ENCODE measurements at regions not wholly inside any gene's neighbourhood (a gene's known extent, or its start where the extent isn't known, plus 50 kb on each side); places are given as distances from the start of the nearest gene placed in this dataset.

GRCh38 chr5:120101771-120102170 is 362.3 kb upstream of the PRR16 start:
- Histone ChIP-seq H3K27me3 (no peaks in the 10 kb centered on the region), H3K4me3 (no peak overlapping the region), H3K27ac (no peak overlapping the region), H3K36me3 (no peaks in the 10 kb centered on the region), H3K9me3 (no peaks in the 10 kb centered on the region), H3K4me1 (no peaks in the 10 kb centered on the region)
- no peak for ATAC-seq
- TF ChIP-seq CTCF (IDR thresholded peaks at IDR 0.05) = no peak
- TF ChIP-seq POLR2A (IDR thresholded peaks at IDR 0.05) = no peak
- TF ChIP-seq POLR2AphosphoS5 (IDR thresholded peaks at IDR 0.05) = no peak
- TF ChIP-seq EP300 (IDR thresholded peaks at IDR 0.05) = no peak

GRCh38 chr5:120103495-120103894 is 360.6 kb upstream of the PRR16 start:
- H3K36me3 ChIP-seq = no peaks in the 10 kb centered on the region
- TF ChIP-seq CTCF (IDR thresholded peaks at IDR 0.05) = no peak
- no peak for TF ChIP-seq EP300 (IDR thresholded peaks at IDR 0.05)
- no peak overlapping the region for H3K27ac ChIP-seq
- no peaks in the 10 kb centered on the region for H3K4me1 ChIP-seq
- no peaks in the 10 kb centered on the region for H3K27me3 ChIP-seq
- H3K4me3 ChIP-seq = no peak overlapping the region
- 76 to 84% methylated on average over 2 of the region's 2 CpGs for WGBS, 2 donors (ENCODE audit: low coverage in 1 of 2)
- H3K9me3 ChIP-seq = no peaks in the 10 kb centered on the region
- ATAC-seq = no peak

GRCh38 chr5:120106912-120107525 is 357.1 kb upstream of the PRR16 start:
- H3K4me1 ChIP-seq = no peaks in the 10 kb centered on the region
- H3K36me3 ChIP-seq = no peaks in the 10 kb centered on the region
- no peak for TF ChIP-seq EP300 (IDR thresholded peaks at IDR 0.05)
- TF ChIP-seq POLR2AphosphoS5 (IDR thresholded peaks at IDR 0.05) = no peak
- no peak for TF ChIP-seq POLR2A (IDR thresholded peaks at IDR 0.05)
- no peak for TF ChIP-seq CTCF (IDR thresholded peaks at IDR 0.05)
- H3K9me3 ChIP-seq = no peaks in the 10 kb centered on the region
- ATAC-seq = no peak
- no peaks in the 10 kb centered on the region for H3K27me3 ChIP-seq
- 63 to 71% methylated on average over 1 of the region's 1 CpG for WGBS, 2 donors (ENCODE audit: low coverage in 1 of 2)
- H3K27ac ChIP-seq = no peak overlapping the region
- no peak overlapping the region for H3K4me3 ChIP-seq

GRCh38 chr5:120108586-120109248 is 355.4 kb upstream of the PRR16 start:
- ATAC-seq = no peak

More at GRCh38 chr5:120108586-120109248, 355.4 kb upstream of the PRR16 start:
- Histone ChIP-seq H3K9me3 (no peaks in the 10 kb centered on the region), H3K27me3 (no peaks in the 10 kb centered on the region), H3K4me1 (no peaks in the 10 kb centered on the region), H3K27ac (no peak overlapping the region), H3K36me3 (no peaks in the 10 kb centered on the region), H3K4me3 (no peak overlapping the region)
- WGBS, 2 donors (ENCODE audit: low coverage in 1 of 2) = 69 to 81% methylated on average over 4 of the region's 4 CpGs
- TF ChIP-seq CTCF (IDR thresholded peaks at IDR 0.05) (no peak), EP300 (IDR thresholded peaks at IDR 0.05) (no peak), POLR2AphosphoS5 (IDR thresholded peaks at IDR 0.05) (no peak), POLR2A (IDR thresholded peaks at IDR 0.05) (no peak)
